Neural crest cell (in vitro differentiated cells): ENCODE measurements at regions not wholly inside any gene's neighbourhood (a gene's known extent, or its start where the extent isn't known, plus 50 kb on each side); places are given as distances from the start of the nearest gene placed in this dataset.

Experiments
- DNase-seq: peaks from one replicate; pipeline ENCODE4 v3.0.0; 2021; ENCODE audit warnings: low read depth, mixed read lengths, low spot score
- H3K27ac Mint-ChIP-seq: one replicate; pipeline ENCODE4 v1.8.0; 2021; ENCODE audit warnings: mild to moderate bottlenecking, mixed read lengths; ENCODE audit not compliant: unreplicated experiment
- H3K27me3 Mint-ChIP-seq: 2 replicates; pipeline ENCODE4 v1.8.0; 2021; ENCODE audit warnings: low read depth, mild to moderate bottlenecking, mixed read lengths
- H3K36me3 Mint-ChIP-seq: 2 replicates; pipeline ENCODE4 v1.8.0; 2021; ENCODE audit warnings: low read depth, mild to moderate bottlenecking, mixed read lengths
- H3K4me1 Mint-ChIP-seq: 2 replicates; pipeline ENCODE4 v1.8.0; 2021; ENCODE audit warnings: mixed read lengths
- H3K4me3 Mint-ChIP-seq: one replicate; pipeline ENCODE4 v1.8.0; 2021; ENCODE audit warnings: mild to moderate bottlenecking, mixed read lengths
- H3K9me3 Mint-ChIP-seq: 2 replicates; pipeline ENCODE4 v1.8.0; 2021; ENCODE audit warnings: mixed read lengths
- TF ChIP-seq, protein P1 (sequence below): fragments of 200-600 bp; sonication (generic); conservative IDR thresholded peaks from 2 replicates; pipeline ENCODE4 v1.5.0; 2021; ENCODE audit warnings: antibody characterized with exemption, mild to moderate bottlenecking

DNA sequence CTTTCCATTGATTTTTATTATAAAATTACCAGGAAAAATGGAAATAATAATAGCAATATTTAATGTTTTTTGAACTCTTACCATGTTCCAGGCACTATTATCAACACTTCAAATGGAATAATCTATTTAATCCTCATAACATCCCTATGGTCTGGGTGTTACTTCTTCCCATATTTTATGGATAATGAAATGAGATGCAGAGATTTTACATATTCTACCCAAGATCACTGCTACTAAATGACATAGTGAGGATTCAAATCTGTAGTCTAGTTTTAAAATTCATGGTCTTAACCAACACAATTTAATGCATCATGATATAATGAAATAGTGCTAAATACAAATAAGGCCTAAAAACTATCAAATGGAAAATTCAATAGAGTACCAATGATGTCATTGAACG is 70.4 kb upstream of the COL3A1 start:
- H3K4me1 Mint-ChIP-seq: no peaks in the 10 kb centered on the region
- no peak overlapping the region for H3K4me3 Mint-ChIP-seq
- H3K36me3 Mint-ChIP-seq: no peaks in the 10 kb centered on the region

DNA sequence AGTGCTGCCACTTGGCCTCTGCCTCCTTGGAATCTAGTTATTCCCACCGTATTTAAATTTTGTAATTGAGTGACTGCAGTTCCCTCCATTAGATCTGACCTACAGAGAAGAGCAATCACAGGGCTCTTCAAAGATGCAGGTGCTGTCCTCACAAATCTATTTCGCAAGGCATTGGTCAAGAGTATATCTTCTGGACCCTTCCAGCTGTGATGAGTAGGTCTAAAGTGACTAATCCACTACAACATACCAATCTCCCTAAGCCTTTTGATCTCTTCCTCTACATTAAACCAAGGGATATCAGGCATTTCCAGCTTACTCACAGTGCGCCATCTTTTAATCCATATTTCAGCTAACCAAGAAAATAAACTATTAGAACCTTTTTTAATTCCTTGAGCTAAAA is 65.1 kb upstream of the COL3A1 start:
- no peaks in the 10 kb centered on the region for H3K27me3 Mint-ChIP-seq
- TF ChIP-seq, protein P1, sequence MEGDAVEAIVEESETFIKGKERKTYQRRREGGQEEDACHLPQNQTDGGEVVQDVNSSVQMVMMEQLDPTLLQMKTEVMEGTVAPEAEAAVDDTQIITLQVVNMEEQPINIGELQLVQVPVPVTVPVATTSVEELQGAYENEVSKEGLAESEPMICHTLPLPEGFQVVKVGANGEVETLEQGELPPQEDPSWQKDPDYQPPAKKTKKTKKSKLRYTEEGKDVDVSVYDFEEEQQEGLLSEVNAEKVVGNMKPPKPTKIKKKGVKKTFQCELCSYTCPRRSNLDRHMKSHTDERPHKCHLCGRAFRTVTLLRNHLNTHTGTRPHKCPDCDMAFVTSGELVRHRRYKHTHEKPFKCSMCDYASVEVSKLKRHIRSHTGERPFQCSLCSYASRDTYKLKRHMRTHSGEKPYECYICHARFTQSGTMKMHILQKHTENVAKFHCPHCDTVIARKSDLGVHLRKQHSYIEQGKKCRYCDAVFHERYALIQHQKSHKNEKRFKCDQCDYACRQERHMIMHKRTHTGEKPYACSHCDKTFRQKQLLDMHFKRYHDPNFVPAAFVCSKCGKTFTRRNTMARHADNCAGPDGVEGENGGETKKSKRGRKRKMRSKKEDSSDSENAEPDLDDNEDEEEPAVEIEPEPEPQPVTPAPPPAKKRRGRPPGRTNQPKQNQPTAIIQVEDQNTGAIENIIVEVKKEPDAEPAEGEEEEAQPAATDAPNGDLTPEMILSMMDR: no peak
- no peak overlapping the region for H3K27ac Mint-ChIP-seq
- peaks cover 12% of the 10 kb centered on the region for H3K9me3 Mint-ChIP-seq
- no peak overlapping the region for H3K4me3 Mint-ChIP-seq
- no peaks in the 10 kb centered on the region for H3K36me3 Mint-ChIP-seq
- H3K4me1 Mint-ChIP-seq: no peaks in the 10 kb centered on the region
- no peak for DNase-seq

More for the DNA sequence above, 70.4 kb upstream of the COL3A1 start:
- no peak for DNase-seq
- no peak overlapping the region for H3K27ac Mint-ChIP-seq
- peaks cover 6% of the 10 kb centered on the region for H3K9me3 Mint-ChIP-seq
- no peaks in the 10 kb centered on the region for H3K27me3 Mint-ChIP-seq
- TF ChIP-seq, protein P1: no peak

DNA sequence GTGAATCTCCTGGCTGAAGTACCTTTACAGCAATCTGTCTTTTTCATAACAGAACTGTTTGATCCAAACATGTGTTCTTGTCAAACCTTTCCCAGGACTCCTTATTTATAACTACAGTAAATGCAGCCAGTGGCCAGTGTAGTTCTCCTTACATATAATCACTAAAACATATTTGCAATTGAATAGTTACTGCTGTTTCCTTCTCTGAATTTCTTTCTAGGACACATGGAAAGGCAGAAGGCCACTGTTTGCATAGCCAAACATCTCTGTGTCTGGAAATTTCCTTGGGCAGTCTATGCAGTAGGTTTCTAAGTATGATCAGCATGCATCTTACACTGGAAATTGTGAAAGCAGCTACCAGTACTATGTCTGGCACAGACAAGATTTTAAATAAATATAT is 57.4 kb upstream of the COL3A1 start:
- Mint-ChIP-seq H3K27ac (no peak overlapping the region), H3K9me3 (no peaks in the 10 kb centered on the region), H3K4me3 (no peak overlapping the region), H3K4me1 (no peaks in the 10 kb centered on the region), H3K27me3 (no peaks in the 10 kb centered on the region), H3K36me3 (no peaks in the 10 kb centered on the region)
- DNase-seq: no peak
- TF ChIP-seq, protein P1: no peak

DNA sequence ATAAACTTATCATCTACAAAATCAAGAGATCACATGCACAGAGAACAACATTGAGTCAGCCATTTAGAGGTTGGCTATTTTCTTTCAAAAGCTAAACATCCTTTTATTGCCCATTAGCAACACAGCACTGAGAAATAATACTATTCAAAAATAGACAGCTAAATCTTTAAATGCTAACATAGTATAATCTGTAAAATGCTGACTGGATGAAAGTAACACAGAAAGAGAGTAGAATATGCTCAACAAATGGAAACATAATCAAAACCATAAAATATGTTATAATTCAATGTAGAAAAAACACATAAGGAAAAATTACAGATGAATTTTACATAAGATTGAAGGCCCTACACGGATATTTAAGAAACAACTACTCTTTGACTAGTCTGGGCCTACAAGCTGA is 56.5 kb upstream of the COL3A1 start:
- no peaks in the 10 kb centered on the region for H3K27me3 Mint-ChIP-seq
- H3K36me3 Mint-ChIP-seq: no peaks in the 10 kb centered on the region
- no peaks in the 10 kb centered on the region for H3K9me3 Mint-ChIP-seq

DNA sequence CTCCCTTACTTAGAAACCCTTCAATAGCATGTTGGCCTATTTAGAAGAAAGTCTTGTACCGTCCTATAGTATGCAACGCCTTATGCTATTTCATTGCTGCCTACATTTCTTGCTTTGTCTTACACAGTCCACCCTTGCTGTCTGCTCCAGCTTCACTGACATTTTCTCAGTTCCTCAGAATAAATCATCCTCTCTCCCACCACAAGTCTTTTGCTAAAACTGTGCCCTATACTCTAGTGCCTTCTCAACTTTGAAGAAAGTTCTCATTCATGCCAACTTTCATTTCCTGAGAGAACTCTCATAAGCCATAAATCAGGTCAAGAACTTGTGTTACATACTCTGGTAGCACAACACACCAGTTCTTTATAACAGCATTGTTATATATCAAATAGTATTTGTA is 54.3 kb upstream of the COL3A1 start:
- Mint-ChIP-seq H3K27me3 (no peaks in the 10 kb centered on the region), H3K9me3 (no peaks in the 10 kb centered on the region), H3K36me3 (no peaks in the 10 kb centered on the region), H3K4me1 (no peaks in the 10 kb centered on the region), H3K27ac (no peak overlapping the region), H3K4me3 (no peak overlapping the region)
- TF ChIP-seq, protein P1: no peak
- DNase-seq: no peak

More for the DNA sequence above, 56.5 kb upstream of the COL3A1 start:
- TF ChIP-seq, protein P1: no peak
- Mint-ChIP-seq H3K4me1 (no peaks in the 10 kb centered on the region), H3K27ac (no peak overlapping the region), H3K4me3 (no peak overlapping the region)
- no peak for DNase-seq

DNA sequence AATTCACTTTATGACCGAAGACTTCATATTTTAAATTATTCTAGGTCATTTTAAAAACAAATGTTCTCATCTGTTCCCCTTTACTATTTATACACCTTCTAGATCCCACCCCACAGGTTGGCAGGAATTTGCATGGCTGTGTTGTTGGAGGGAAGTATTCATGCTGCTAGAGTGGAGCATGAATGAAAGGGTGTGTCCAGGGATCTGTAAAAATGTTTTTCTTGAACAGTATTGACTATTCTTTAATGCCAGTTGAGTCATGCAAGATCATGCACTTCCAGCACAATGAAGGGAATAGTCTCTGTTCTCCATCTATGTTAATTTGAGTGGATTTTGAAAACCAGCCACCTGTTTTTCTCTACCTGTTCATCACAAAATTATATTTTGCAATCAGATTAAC is 52.0 kb upstream of the COL3A1 start:
- H3K27ac Mint-ChIP-seq: no peak overlapping the region
- no peaks in the 10 kb centered on the region for H3K27me3 Mint-ChIP-seq
- H3K4me3 Mint-ChIP-seq: no peak overlapping the region
- no peaks in the 10 kb centered on the region for H3K36me3 Mint-ChIP-seq
- DNase-seq: no peak
- peaks cover 4% of the 10 kb centered on the region for H3K9me3 Mint-ChIP-seq
- H3K4me1 Mint-ChIP-seq: no peaks in the 10 kb centered on the region
- TF ChIP-seq, protein P1: no peak
